Cardiac septum (tissue), 1 donor: ENCODE measurements at regions not wholly inside any gene's neighbourhood (a gene's known extent, or its start where the extent isn't known, plus 50 kb on each side); places are given as distances from the start of the nearest gene placed in this dataset.

Source experiments
- DNase-seq: peaks from one replicate; pipeline ENCODE4 v3.0.0-alpha.2; 2020; ENCODE audit warnings: low spot score
- intact Hi-C: fragments of 100-400 bp; cut with DNase I; formaldehyde crosslinking; loops from one replicate; pipeline ENCODE4 v1.14.0; 2022
- donor health status: DM: no; HTN: no; CAD: no.

DNA sequence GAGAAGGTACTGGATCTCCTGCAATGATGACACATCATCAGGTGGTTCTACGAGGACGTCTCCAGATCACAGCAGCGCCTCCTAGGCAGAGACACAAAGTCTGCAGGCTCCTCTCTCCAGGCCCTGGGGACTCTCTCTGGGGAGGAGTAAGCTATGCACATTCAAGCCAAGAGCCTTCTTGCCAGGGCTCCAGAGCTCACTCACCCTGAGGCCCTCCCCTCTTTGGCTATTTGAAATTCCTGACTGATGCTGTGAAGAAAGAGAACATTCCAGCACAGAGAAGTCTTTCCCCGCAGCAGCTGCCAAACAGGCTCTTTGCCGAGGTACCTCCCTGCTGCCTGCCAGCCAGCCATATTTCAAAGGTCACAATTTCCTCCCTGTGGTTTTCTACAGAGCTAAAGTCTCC, 204.9 kb downstream of the CSNK2A3 start:
- intact Hi-C loops: loop anchor here (2.0 to 10.0 kb wide), 2 partner anchors 63 to 387 kb away; no protein-coding TSS in a partner anchor
- DNase-seq: peak; percentile 83

DNA sequence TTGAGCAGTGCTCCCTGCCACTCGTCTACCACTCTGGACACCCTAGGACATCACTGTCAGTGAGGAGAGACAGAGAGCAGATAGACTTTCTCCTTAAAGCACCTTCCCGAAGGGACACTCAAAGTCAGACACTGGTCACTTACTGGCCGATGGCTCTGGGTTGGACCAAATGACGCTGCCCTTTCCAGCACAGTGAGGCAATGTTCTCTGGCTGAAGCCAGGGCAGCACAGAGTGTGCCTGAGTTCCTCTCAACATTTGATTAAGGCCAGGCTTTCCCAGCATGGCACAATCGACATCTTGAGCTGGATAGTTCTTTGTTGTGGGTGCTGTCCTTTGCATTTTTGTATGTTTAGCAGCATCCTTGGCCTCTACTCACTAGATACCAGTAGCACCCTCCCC, 206.2 kb downstream of the CSNK2A3 start:
- no peak for DNase-seq

DNA sequence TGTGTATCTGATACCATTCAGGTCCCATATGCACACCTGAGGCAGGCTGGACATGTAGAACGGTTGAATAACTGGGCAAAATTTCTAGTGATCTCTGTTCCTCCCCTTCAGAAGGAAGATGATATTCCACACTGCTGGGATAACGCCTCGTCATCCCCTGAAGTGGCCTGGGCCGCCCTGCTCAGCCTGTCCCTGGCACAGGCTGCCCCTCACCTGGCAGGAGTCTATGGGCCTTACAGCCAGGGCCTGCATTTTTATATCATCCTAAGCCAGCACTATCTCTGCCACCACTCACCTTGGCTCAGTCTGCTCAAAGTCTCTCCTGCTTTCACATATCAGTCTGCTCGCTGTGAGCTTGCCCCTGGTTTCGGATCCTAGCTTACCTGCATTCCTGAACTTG, 209.2 kb downstream of the CSNK2A3 start:
- DNase-seq: no peak
- intact Hi-C loops: loop anchor here (10.0 kb wide), 1 partner anchor 391 kb away; no protein-coding TSS in a partner anchor

More for the DNA sequence above, 206.2 kb downstream of the CSNK2A3 start:
- intact Hi-C loops: loop anchor here (10.0 kb wide), 1 partner anchor 388 kb away; no protein-coding TSS in a partner anchor

- DNase-seq: no peak
- intact Hi-C loops: loop anchor here (10.0 kb wide), 1 partner anchor 392 kb away; no protein-coding TSS in a partner anchor
Measured at GRCh38 chr11:11142430-11142829, 210.6 kb downstream of the CSNK2A3 start.

GRCh38 chr11:11141065-11141464, 212.0 kb downstream of the CSNK2A3 start:
- DNase-seq: no peak
- intact Hi-C loops: loop anchor here (10.0 kb wide), 1 partner anchor 394 kb away; no protein-coding TSS in a partner anchor

DNA sequence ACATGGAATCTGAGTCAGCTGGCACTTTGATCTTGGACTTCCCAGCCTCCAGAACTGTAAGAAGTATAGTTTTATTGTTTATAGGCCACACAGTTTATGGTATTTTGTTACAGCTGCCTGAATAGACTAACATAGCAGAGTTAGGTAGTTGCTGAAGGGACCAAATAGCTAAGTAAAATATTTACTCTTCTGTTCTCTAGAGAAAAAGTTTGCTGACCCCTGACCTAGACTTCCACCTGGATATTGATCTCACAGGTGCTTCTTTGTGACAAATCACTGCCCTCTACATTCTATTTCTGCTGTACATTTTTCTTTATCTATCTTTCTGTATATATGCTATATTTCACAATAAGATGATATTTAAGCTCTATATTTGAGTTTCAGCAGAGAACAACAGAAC, 212.5 kb downstream of the CSNK2A3 start:
- intact Hi-C loops: loop anchor here (10.0 kb wide), 1 partner anchor 394 kb away; no protein-coding TSS in a partner anchor
- no peak for DNase-seq

GRCh38 chr11:11137339-11137738, 215.7 kb downstream of the CSNK2A3 start:
- no peak for DNase-seq
- intact Hi-C loops: no loop called here

- DNase-seq: no peak
- intact Hi-C loops: no loop called here
Measured at GRCh38 chr11:11135820-11136476, 217.1 kb downstream of the CSNK2A3 start.

GRCh38 chr11:11129118-11129517, 223.9 kb downstream of the CSNK2A3 start:
- intact Hi-C loops: no loop called here
- no peak for DNase-seq

- intact Hi-C loops: no loop called here
- no peak for DNase-seq
Measured at GRCh38 chr11:11125618-11126017, 227.4 kb downstream of the CSNK2A3 start.

DNA sequence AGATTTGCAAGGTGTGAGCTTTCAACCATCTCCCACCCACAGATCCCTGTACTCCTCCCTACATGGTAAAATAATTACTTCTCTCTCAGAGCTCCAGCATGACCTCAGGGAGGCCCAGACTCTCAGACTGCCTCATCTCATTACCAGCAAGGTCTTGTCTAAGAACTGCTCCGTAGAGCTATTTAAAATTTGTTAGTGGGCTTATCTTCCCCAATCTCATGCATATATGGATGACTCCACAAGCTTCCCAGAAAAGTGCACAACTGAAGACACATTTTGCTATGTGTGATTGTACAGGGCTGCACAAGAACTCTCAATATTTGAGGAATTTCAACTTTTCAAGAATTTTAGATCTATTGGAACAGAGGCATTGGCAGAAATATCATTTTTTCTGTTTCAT, 230.3 kb downstream of the CSNK2A3 start:
- intact Hi-C loops: no loop called here

DNA sequence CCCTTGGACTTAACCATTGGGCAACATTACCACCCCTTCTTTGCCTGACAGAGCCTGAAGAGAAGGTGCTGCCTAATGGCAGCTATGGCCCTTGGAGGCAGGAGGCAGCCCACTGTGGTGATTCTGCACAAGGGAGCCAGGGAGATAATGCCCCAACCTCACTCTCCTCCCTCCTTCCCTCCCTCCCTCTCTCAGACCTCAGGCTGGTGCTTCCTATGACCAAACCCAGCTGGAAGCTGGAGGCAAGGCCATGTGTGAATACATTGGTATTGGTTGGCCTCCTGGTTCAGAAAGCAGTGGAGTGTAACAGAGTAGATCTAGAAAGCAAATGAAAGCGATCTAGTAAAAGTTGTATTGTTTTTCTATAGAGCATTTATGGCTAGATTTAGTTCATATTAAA, 233.1 kb downstream of the CSNK2A3 start:
- DNase-seq: no peak
- intact Hi-C loops: no loop called here

More for the DNA sequence above, 230.3 kb downstream of the CSNK2A3 start:
- DNase-seq: no peak

DNA sequence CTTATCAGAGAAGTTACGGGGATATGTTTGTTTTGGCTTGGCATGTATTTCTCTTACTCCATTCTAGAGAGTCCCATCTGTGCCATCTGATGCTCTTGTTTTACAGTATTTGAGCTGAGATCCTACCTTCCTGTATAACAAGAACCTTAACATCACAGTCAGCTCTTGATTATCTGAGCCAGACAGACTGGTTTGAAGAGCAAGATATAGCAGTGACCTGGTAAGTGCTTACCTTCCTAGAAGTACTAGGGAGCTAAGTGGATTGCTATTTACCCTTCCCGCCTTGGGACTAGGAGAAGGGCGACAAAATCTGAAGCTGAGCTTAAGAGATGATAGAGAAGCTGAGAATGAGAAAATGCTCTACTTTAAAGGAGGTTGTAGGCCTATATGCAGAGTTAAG, 235.3 kb downstream of the CSNK2A3 start:
- intact Hi-C loops: no loop called here

DNA sequence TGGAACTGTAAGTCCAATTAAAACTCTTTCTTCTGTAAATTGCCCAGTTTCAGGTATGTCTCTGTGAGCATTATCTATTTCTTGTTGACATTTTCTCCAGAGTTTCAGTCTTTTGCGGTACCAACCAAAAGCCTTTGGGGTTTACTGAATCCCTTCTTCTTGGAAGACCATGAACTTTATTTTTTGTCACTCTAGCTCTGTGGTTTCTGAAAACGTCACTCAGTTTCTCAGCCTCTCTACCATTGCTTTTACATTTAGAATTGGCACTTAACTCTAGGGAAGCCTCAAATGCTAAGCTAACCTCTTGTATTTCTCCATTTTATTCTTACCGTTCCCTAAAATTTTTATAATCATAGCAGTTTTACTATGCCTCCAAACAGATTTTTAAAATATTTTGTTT, 237.6 kb downstream of the CSNK2A3 start:
- intact Hi-C loops: no loop called here
- DNase-seq: no peak

More for the DNA sequence above, 235.3 kb downstream of the CSNK2A3 start:
- no peak for DNase-seq

GRCh38 chr11:11113626-11114025, 239.4 kb downstream of the CSNK2A3 start:
- intact Hi-C loops: no loop called here
- no peak for DNase-seq

GRCh38 chr11:11108026-11108425, 245.0 kb downstream of the CSNK2A3 start:
- intact Hi-C loops: no loop called here
- no peak for DNase-seq

DNA sequence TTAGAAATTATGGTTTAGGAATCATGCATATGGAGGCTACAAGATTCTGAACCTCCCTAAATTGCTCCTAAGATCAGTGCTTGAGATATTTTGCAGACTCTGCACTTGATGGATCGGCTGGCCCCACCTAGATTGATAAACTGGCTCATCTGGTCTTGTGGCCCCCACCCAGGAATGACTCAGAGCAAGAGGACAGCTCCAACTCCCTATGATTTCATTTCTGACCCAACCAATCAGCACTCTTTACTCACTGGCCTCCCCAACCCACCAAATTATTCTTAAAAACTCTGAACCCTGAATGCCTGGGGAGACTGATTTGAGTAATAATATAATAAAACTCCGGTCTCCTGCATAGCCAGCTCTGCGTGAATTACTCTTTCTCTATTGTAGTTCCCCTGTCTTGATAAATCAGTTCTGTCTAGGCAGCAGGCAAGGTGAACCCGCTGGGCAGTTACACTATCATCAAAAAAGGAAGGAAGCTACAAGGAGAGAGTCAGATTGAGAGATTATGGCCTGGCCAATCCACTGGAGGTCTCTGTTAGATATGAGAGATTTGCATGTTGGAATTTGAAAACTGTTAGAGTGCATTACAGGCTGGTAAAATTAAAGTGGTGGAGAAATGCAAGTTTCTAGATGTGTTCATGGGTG, 245.8 kb downstream of the CSNK2A3 start:
- intact Hi-C loops: no loop called here
- no peak for DNase-seq

DNA sequence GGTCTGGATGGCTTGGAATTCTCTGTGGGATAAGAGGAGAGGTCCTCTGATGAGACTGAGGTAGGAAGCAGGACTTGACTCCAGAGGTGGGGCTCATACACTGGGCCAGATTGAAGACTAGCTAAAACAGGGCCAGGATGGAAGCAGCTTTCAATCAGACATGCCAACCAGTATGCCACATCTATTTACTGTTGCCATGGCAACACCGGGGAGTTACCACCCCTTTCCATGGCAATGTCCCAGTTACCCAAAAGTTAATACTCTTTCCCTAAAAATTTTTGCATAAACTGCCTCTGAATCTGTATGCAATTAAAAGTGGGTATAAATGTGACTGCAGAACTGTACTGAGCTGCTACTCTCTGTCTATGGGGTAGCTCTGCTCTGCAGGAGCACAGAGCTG, 247.5 kb upstream of the ZBED5 start:
- intact Hi-C loops: no loop called here
- DNase-seq: no peak

DNA sequence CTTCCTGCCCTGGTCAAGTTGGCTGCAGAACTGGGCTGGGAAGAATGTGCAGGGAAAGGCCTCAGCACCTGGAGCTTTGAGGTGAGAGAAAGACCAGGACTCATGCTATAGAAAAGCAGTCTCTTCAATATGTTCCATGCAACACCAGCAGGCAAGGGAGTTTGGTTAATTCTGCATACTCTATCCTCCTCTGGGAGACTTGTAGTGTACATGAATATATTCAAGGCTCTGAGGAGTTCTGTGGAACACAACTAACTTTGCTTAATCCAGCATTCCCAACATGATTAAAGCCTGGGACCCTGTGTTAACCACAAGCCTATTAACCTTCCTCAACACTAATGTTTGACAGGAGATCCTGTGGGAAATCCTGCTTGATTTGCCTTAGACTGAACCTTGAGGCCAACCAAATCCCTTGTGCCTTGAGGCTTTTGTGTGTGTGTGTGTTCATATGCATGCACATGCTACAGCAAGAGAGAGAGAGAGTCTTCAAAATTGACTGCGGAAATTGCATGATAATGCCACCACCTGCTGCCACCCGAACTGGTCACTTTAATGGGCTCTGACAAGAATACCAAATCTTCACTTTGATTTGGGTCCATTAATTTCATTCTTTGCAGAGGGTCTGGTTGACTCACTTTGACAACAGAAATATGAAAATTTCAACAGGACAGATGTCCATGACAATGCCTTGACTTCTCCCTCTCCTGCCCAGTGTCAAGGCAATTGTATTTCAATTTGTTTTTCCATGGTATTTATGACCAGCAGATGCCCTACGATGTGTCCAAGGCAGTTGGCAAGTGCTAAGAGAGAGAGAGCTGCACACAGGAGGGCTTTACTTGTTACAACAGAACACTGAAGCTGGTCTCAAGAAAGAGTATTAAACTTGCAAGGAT, 238.2 kb upstream of the ZBED5 start:
- no peak for DNase-seq
- intact Hi-C loops: no loop called here

DNA sequence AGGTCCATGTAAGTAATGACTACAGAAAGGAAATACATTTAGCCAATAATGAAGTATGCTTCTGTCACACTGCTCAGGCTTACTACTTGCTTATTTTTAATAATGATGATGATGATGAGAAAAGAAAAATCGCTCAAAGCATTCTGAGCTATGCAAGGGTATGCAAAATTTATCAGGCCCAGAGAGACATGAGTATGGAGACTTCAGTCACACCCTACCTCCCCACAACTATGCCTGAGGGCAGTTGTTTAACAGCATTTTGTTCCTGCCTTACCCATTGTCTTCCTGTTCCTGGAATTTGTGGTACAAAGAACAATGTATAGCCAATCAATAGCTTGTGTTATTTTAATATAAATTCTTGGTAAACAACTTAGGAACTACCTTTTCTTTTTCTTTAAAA, 232.6 kb upstream of the ZBED5 start:
- intact Hi-C loops: no loop called here
- DNase-seq: no peak
